Stimulated activated CD8-positive, alpha-beta memory T cell treated with anti-CD3 and anti-CD28 coated beads, Interleukin-7, amount 100 ng/mL, for 4 hours (primary cell): ENCODE measurements at regions not wholly inside any gene's neighbourhood (a gene's known extent, or its start where the extent isn't known, plus 50 kb on each side); places are given as distances from the start of the nearest gene placed in this dataset.
"Not testable (repeated sequence)": the region's sequence is repeated elsewhere in the genome, so short reads cannot be mapped to it uniquely, and the experiment has no call there.

ENCODE experiments used
- DNase-seq, 2 donors: peaks; one replicate each; pipeline ENCODE4 v3.0.0-alpha.2; 2020; ENCODE audit warnings: low read depth in 2 of 2

GRCh38 chr7:121497545-121497944 lies 101.4 kb upstream of the FAM3C start:
- not testable (repeated sequence) for DNase-seq

- no peak for DNase-seq
Measured at GRCh38 chr7:121494516-121494915, 98.4 kb upstream of the FAM3C start.

- DNase-seq: no peak
Measured at GRCh38 chr7:121493553-121493952, 97.4 kb upstream of the FAM3C start.

GRCh38 chr7:121490309-121490708 lies 94.2 kb upstream of the FAM3C start:
- DNase-seq: no peak

- DNase-seq: no peak
Measured at GRCh38 chr7:121489440-121489839, 93.3 kb upstream of the FAM3C start.

- no peak for DNase-seq
Measured at GRCh38 chr7:121488111-121488650, 92.1 kb upstream of the FAM3C start.

GRCh38 chr7:121486590-121486989 lies 90.5 kb upstream of the FAM3C start:
- DNase-seq: no peak

- DNase-seq: no peak
Measured at GRCh38 chr7:121485467-121486243, 89.5 kb upstream of the FAM3C start.

GRCh38 chr7:121484089-121484763 lies 88.1 kb upstream of the FAM3C start:
- no peak for DNase-seq

GRCh38 chr7:121480566-121481335 lies 84.6 kb upstream of the FAM3C start:
- no peak for DNase-seq

GRCh38 chr7:121480058-121480457 lies 84.0 kb upstream of the FAM3C start:
- DNase-seq: no peak

- no peak for DNase-seq
Measured at GRCh38 chr7:121479466-121479865, 83.4 kb upstream of the FAM3C start.

- DNase-seq: no peak
Measured at GRCh38 chr7:121475806-121476205, 79.7 kb upstream of the FAM3C start.

- no peak for DNase-seq
Measured at GRCh38 chr7:121474301-121474673, 78.2 kb upstream of the FAM3C start.

GRCh38 chr7:121473645-121474300 lies 77.7 kb upstream of the FAM3C start:
- DNase-seq: no peak

- no peak for DNase-seq
Measured at GRCh38 chr7:121466455-121466854, 70.3 kb upstream of the FAM3C start.

- no peak for DNase-seq
Measured at GRCh38 chr7:121459148-121459547, 63.0 kb upstream of the FAM3C start.

GRCh38 chr7:121456785-121457359 lies 60.8 kb upstream of the FAM3C start:
- no peak for DNase-seq

- DNase-seq: no peak
Measured at GRCh38 chr7:121456015-121456414, 59.9 kb upstream of the FAM3C start.

- DNase-seq: no peak
Measured at GRCh38 chr7:121452389-121452788, 56.3 kb upstream of the FAM3C start.

GRCh38 chr7:121451367-121452094 lies 55.4 kb upstream of the FAM3C start:
- no peak for DNase-seq
